VCaP (cell line): ENCODE measurements at regions not wholly inside any gene's neighbourhood (a gene's known extent, or its start where the extent isn't known, plus 50 kb on each side); places are given as distances from the start of the nearest gene placed in this dataset.

Experiments
- H3K27ac ChIP-seq: fragments of 450-650 bp; 2 replicates; pipeline ENCODE4 v1.5.1; 2017
- TF ChIP-seq, protein P1 (sequence below): fragments of 450-650 bp; conservative IDR thresholded peaks from 2 replicates; pipeline ENCODE4 v1.5.1; 2017; ENCODE audit warnings: mild to moderate bottlenecking, moderate library complexity

DNA sequence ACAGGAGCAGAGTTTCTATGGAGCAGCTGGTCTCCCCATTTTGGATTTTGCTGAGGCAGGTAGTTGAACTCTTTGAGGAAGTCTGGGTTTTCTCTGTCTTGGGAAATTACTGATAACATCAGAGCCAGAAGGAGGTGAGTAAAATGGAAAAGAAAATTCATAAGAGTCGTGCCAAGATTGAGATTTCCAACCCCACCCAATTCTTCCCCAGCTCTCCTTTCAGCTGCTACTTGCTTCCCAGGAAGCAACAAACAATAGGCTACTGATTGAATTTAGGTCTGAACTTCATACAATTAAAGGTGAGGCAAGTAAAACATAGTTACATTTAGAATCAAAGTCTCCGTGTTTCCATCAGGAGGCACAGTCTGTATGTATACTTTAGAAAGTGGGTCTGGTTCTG lies 54.6 kb upstream of the EOLA2 start:
- TF ChIP-seq, protein P1, sequence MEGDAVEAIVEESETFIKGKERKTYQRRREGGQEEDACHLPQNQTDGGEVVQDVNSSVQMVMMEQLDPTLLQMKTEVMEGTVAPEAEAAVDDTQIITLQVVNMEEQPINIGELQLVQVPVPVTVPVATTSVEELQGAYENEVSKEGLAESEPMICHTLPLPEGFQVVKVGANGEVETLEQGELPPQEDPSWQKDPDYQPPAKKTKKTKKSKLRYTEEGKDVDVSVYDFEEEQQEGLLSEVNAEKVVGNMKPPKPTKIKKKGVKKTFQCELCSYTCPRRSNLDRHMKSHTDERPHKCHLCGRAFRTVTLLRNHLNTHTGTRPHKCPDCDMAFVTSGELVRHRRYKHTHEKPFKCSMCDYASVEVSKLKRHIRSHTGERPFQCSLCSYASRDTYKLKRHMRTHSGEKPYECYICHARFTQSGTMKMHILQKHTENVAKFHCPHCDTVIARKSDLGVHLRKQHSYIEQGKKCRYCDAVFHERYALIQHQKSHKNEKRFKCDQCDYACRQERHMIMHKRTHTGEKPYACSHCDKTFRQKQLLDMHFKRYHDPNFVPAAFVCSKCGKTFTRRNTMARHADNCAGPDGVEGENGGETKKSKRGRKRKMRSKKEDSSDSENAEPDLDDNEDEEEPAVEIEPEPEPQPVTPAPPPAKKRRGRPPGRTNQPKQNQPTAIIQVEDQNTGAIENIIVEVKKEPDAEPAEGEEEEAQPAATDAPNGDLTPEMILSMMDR, result no peak
- H3K27ac ChIP-seq, result no peak overlapping the region

DNA sequence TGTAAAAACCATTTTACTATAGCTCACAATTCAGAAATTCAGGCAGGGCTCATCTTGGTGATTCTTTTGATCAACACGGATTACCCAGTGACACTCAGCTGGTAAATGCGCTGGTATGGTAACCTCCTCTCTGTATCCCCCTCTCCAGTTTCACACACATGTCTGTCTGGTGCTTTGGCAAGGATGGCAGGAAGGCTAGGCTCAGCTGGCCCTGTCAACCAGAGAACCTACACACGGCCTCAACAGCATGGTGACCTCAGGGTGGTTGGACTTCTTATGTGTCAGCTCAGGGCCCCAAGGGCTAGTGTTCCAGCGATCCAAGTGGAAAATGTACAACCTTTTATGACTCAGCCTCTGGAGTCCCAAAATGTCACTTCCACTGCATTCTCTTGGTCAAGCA lies 55.7 kb upstream of the EOLA2 start:
- no peak overlapping the region for H3K27ac ChIP-seq
- TF ChIP-seq, protein P1, result no peak

DNA sequence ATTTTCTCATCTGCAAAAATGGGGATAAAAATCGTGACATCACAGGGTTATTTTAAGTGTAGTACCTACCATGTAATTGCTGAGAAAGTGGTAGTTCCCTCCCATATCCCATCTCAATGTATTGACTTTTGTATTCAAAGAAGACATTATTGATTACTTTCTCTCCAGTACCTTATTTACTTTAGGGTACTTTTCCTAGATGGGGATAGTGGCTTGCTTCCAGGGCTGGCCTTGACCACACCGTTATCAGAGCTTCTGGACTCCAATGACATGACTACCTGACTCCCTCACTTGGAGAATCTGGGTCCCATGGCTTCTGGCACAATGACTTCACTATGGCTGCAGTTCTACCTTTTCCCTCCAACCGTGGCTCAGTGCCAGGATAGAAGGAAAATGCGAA lies 58.2 kb upstream of the EOLA2 start:
- TF ChIP-seq, protein P1, result no peak
- no peak overlapping the region for H3K27ac ChIP-seq

DNA sequence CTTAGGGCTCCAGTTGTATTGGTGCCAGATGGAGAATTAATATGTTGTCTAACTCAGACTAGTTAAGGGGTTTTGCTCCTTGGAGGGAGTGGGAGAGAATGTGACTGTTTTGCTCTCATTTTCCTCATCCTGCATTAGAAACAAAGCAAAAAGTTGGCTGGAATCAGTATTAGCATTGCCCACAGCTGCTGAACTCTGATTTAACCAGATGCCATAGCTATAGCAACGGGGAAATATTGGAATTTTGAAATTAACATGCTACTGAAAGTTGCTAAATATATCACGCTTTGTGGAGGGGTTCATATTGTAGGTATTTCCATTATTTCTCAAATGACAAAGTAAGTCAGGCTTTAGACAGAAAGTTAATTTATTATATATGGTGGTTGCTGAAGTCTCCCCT lies 66.7 kb upstream of the EOLA2 start:
- TF ChIP-seq, protein P1, result no peak
- H3K27ac ChIP-seq, result no peak overlapping the region

DNA sequence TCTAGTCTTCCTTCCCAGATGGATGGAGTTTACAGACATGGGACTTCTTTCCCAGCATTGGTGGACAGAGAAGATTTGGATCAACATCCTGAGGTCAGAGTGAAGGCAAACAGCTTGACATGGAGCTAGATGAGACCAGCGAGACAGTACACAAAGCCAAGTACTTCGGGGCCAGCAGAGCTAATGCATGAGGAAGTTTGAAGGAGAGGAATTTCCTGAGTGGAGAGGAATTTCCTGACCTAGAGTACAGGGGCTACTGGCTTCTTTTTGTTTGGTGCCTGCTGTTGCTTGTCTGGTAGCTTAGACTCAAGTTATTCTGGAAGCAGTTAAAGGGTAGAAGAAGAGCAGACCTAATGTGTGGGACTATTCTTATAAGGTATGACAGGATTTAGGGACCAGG lies 69.1 kb upstream of the EOLA2 start:
- TF ChIP-seq, protein P1, result no peak

DNA sequence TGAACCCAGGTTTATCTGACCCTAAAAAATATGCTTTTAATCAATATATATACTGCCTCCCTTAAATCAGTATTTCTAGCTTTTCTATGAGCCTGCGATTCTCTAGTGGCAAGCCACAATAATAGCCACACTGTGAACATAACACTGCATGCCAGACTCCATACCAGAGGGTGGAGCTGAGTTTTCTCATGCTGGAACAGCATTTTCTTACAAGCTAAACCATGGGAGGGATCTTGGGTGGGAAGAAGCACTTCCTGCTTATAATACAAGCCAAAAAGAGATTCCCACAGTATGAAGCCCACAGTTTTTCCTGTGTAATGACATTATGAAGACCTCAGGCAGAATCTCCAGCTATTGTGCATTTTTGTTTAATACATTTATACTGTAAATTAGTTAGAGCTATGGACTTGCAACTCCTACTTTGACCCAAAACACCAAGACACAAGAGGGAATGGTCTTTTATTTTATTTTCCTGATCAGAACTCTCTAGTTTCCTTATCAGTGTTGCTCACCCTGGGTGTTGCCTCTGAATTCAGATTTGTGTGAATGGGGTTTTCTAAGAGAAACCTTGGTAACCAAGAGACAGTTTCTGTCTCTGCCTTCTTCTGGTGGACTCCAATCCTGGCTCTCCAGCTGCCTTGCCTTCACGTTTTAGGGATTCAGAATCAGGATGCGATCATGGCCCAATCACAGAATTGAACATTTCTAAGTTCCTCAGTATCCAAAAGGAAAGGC lies 74.5 kb upstream of the EOLA2 start:
- TF ChIP-seq, protein P1, result no peak
- no peak overlapping the region for H3K27ac ChIP-seq

More for the DNA sequence above, 69.1 kb upstream of the EOLA2 start:
- no peak overlapping the region for H3K27ac ChIP-seq

DNA sequence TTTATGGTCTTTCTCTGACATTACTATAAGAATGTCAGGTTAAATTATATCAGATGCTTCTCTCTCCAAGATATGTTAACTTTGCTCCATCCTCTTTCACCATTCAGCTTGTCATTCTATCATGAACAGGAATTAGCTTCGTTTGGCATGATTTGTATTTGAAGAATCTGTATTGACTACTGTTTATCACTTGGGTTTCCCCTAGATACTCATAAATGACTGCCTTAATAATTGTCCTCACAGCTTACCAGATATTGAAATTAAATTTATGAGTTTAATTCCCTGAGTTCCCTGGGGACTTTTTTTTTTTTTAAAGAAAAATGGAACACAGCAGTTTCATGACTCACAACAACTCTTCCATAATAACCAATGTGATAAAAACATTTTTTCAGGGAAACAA lies 76.2 kb upstream of the EOLA2 start:
- TF ChIP-seq, protein P1, result no peak
- H3K27ac ChIP-seq, result no peak overlapping the region
